ENCODE measurements at regions not wholly inside any gene's neighbourhood (a gene's known extent, or its start where the extent isn't known, plus 50 kb on each side); places are given as distances from the start of the nearest gene placed in this dataset.

DNA sequence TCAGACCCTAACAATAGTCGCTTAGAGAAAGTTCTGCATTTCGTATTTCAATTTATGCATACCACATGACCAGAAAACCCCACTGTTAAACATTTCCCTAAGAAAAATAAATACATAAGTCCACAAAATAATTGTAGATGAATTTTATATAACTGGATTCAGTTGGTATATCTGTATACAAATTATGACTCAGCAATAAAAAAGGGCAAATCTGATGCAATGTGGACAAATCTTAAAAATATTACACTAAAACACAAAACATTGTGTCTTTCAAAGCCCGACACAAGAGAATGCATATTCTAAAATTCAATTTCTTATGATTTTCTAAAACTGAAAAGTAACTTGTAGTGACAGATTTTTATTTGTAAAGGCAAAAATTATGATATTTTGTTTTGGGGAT, 1005.0 kb downstream of the EFNB2 start:
- H3K4me3 ChIP-seq, result no peak overlapping the region
- intact Hi-C loops (cut with DNase I), result no loop called here
- no peaks in the 10 kb centered on the region for H3K4me1 ChIP-seq
- no peaks in the 10 kb centered on the region for H3K9me3 ChIP-seq
- H3K36me3 ChIP-seq, result no peaks in the 10 kb centered on the region
- TF ChIP-seq CTCF (IDR thresholded peaks at IDR 0.05) (no peak), POLR2A (IDR thresholded peaks at IDR 0.05) (no peak), POLR2AphosphoS5 (IDR thresholded peaks at IDR 0.05; ENCODE audit: insufficient read depth in 1 of 2, low read depth in 1 of 2) (no peak)
- no peaks in the 10 kb centered on the region for H3K27me3 ChIP-seq
- no peak for DNase-seq (ENCODE audit: extremely low spot score in 2 of 2)
- no peak overlapping the region for H3K27ac ChIP-seq

GRCh38 chr13:105527127-105527526, 1008.3 kb downstream of the EFNB2 start:
- no peak overlapping the region for H3K27ac ChIP-seq
- H3K27me3 ChIP-seq, result no peaks in the 10 kb centered on the region
- TF ChIP-seq POLR2A (IDR thresholded peaks at IDR 0.05), result no peak
- no peak for TF ChIP-seq POLR2AphosphoS5 (IDR thresholded peaks at IDR 0.05; ENCODE audit: insufficient read depth in 1 of 2, low read depth in 1 of 2)
- no peak for TF ChIP-seq CTCF (IDR thresholded peaks at IDR 0.05)
- H3K9me3 ChIP-seq, result no peaks in the 10 kb centered on the region
- no peaks in the 10 kb centered on the region for H3K4me1 ChIP-seq
- no peaks in the 10 kb centered on the region for H3K36me3 ChIP-seq
- DNase-seq (ENCODE audit: extremely low spot score in 2 of 2), result no peak
- intact Hi-C loops (cut with DNase I), result no loop called here
- no peak overlapping the region for H3K4me3 ChIP-seq

GRCh38 chr13:105519771-105520170, 1015.7 kb downstream of the EFNB2 start:
- Histone ChIP-seq H3K27ac (no peak overlapping the region), H3K4me3 (no peak overlapping the region), H3K4me1 (no peaks in the 10 kb centered on the region), H3K27me3 (no peaks in the 10 kb centered on the region), H3K36me3 (no peaks in the 10 kb centered on the region), H3K9me3 (no peaks in the 10 kb centered on the region)
- DNase-seq (ENCODE audit: extremely low spot score in 2 of 2), result no peak
- intact Hi-C loops (cut with DNase I), result no loop called here
- no peak for TF ChIP-seq CTCF (IDR thresholded peaks at IDR 0.05)

DNA sequence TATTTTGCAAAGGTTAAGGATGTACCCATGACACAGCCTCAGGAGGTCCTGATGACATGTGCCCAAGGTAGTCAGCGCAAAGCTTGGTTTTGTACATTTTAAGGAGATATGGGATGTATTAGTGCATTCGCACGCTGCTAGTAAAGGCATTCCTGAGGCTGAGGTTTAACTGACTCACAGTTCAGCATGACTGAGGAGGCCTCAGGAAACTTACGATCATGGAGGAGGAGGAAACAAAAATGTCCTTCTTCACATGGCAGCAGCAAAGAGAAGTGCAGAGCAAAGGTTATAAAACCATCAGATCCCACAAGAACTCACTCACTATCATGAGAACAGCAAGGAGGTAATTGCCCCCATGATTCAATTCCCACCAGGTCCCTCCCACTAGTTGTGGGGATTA, 1017.4 kb downstream of the EFNB2 start:
- no peak for DNase-seq (ENCODE audit: extremely low spot score in 2 of 2)
- no peaks in the 10 kb centered on the region for H3K9me3 ChIP-seq
- H3K27ac ChIP-seq, result no peak overlapping the region
- H3K4me1 ChIP-seq, result no peaks in the 10 kb centered on the region
- TF ChIP-seq POLR2A (IDR thresholded peaks at IDR 0.05) (no peak), POLR2AphosphoS5 (IDR thresholded peaks at IDR 0.05; ENCODE audit: insufficient read depth in 1 of 2, low read depth in 1 of 2) (no peak), CTCF (IDR thresholded peaks at IDR 0.05) (no peak)
- intact Hi-C loops (cut with DNase I), result no loop called here
- no peak overlapping the region for H3K4me3 ChIP-seq
- no peaks in the 10 kb centered on the region for H3K36me3 ChIP-seq
- H3K27me3 ChIP-seq, result no peaks in the 10 kb centered on the region

DNA sequence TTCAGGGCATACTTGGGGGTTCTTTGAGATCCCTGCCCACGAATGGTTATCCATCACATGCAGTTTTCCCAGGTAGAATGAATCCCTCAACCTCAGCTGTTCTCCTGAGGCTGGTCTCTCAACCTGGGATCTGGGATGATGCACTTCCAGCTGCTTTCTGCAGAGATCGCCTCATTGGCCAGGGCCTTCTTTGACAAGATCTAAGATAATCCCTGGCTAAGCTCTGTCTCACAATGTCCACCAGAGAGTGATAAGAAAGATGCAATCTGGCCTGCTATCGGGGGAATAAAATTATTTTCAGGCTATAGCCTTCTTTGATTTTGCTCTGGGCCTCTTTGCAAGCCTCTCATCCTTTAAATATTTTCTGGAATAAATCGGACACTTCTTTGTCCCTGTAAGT, 1021.1 kb downstream of the EFNB2 start:
- Histone ChIP-seq H3K9me3 (no peaks in the 10 kb centered on the region), H3K27me3 (no peaks in the 10 kb centered on the region), H3K27ac (no peak overlapping the region), H3K4me1 (no peaks in the 10 kb centered on the region), H3K4me3 (no peak overlapping the region), H3K36me3 (no peaks in the 10 kb centered on the region)
- TF ChIP-seq CTCF (IDR thresholded peaks at IDR 0.05) (no peak), POLR2A (IDR thresholded peaks at IDR 0.05) (no peak), POLR2AphosphoS5 (IDR thresholded peaks at IDR 0.05; ENCODE audit: insufficient read depth in 1 of 2, low read depth in 1 of 2) (no peak)
- DNase-seq (ENCODE audit: extremely low spot score in 2 of 2), result no peak
- intact Hi-C loops (cut with DNase I), result no loop called here

All from vagina (tissue), 2 donors.